ENCODE measurements at regions not wholly inside any gene's neighbourhood (a gene's known extent, or its start where the extent isn't known, plus 50 kb on each side); places are given as distances from the start of the nearest gene placed in this dataset.

DNA sequence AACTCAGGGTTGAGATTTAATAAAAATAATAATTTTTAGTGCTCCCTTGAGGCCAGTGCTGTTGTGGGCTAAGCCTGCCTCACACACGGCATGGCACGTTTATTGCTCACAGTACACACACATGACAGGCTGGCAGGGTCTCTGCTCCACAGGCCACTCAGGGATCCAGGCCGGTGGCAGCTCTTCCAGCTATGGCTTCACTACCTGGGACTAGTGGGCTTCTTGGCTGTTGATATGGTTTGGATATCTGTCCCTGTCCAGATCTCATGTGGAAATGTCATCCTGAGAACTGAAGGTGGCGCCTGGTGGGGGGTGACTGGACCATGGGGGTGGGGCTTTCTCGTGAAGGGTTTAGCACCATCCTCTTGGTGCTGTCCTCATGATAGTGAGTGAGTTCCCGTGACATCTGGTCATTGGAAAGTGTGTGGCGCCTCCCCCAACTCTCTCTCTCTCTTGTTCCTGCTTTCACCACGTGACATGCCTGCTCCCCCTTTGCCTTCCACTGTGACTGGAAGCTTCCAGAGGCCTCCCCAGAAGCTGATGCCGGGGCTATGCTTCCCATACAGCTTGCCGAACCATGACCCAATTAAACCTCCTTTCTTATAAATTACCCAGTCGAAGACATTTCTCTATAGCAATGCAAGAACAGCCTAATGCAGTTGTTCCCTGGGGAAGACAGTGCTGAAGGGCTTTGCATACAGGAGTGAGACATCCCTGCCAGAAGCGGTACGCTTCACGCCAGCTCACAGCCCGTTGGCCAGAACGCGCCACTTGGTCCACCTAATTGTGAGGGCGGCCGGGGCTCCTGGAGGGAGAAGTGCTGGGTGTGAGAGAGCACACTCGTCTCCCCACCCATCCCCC lies 226.9 kb upstream of the C1orf174 start:
- TF ChIP-seq, protein P1, sequence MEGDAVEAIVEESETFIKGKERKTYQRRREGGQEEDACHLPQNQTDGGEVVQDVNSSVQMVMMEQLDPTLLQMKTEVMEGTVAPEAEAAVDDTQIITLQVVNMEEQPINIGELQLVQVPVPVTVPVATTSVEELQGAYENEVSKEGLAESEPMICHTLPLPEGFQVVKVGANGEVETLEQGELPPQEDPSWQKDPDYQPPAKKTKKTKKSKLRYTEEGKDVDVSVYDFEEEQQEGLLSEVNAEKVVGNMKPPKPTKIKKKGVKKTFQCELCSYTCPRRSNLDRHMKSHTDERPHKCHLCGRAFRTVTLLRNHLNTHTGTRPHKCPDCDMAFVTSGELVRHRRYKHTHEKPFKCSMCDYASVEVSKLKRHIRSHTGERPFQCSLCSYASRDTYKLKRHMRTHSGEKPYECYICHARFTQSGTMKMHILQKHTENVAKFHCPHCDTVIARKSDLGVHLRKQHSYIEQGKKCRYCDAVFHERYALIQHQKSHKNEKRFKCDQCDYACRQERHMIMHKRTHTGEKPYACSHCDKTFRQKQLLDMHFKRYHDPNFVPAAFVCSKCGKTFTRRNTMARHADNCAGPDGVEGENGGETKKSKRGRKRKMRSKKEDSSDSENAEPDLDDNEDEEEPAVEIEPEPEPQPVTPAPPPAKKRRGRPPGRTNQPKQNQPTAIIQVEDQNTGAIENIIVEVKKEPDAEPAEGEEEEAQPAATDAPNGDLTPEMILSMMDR (IDR thresholded peaks at IDR 0.05; ENCODE audit: low read depth, low read length, missing control alignments) = no peak

DNA sequence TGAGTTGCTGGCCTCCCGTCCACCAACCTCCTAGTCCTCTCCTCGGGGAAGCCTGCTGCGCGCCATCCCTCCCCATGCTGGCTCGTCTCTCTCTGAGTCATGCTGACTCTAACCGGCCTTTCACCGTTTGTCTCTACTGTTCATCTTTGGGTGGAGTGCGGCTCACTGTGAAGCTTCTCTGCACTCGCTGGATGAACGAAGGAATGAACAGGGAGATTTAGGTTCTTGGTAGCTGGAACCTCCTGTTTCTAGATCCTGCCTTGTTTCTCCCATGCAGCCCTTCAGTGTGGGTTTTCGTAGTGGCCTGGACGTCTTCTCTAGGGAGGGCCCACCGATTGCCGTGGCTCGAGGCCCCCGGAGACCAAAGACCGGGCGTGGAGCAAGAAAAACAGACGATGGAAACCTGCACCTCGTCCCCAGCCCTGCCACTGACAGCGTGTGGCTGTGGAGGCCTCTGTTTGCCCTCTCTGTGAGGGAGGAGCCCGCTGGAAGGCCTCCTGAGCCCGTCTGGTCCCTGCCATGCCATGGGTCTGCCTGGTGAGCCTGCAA lies 227.6 kb upstream of the C1orf174 start:
- no peak overlapping the region for H3K4me3 ChIP-seq (replicated peaks; ENCODE audit: low read depth, low read length)
- TF ChIP-seq, protein P1 (IDR thresholded peaks at IDR 0.05; ENCODE audit: low read depth, low read length, missing control alignments) = no peak
- DNase-seq (ENCODE audit: extremely low read depth, low read depth) = no peak

More for the DNA sequence above, 226.9 kb upstream of the C1orf174 start:
- H3K4me3 ChIP-seq (replicated peaks; ENCODE audit: low read depth, low read length) = no peak overlapping the region
- no peak for DNase-seq (ENCODE audit: extremely low read depth, low read depth)

DNA sequence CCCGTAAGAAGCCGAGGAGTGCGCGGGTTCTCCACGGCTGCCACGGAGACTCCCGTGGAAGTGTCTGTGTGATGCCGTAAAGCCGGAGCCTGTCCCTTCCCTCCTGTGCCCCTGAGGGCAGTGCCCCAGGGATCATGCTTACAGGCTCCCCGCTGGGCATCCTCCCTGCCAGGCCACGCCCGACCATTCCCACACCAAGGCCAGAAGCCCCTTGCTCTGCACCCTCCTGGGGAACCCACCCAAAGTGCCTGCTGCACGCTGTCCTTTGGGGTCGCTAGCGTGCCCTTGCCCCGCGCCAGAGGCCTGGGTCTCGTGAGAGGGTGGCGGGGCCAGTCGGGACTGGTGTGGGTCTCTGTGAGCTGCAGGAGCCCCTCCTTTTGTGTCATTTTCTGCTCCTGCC lies 228.5 kb upstream of the C1orf174 start:
- TF ChIP-seq, protein P1 (IDR thresholded peaks at IDR 0.05; ENCODE audit: low read depth, low read length, missing control alignments) = no peak
- H3K4me3 ChIP-seq (replicated peaks; ENCODE audit: low read depth, low read length) = no peak overlapping the region
- DNase-seq (ENCODE audit: extremely low read depth, low read depth) = no peak

- no peak for DNase-seq (ENCODE audit: extremely low read depth, low read depth)
- TF ChIP-seq, protein P1 (IDR thresholded peaks at IDR 0.05; ENCODE audit: low read depth, low read length, missing control alignments) = no peak
- H3K4me3 ChIP-seq (replicated peaks; ENCODE audit: low read depth, low read length) = no peak overlapping the region
These were observed 229.6 kb upstream of the C1orf174 start for GRCh38 chr1:4129693-4130092.

DNA sequence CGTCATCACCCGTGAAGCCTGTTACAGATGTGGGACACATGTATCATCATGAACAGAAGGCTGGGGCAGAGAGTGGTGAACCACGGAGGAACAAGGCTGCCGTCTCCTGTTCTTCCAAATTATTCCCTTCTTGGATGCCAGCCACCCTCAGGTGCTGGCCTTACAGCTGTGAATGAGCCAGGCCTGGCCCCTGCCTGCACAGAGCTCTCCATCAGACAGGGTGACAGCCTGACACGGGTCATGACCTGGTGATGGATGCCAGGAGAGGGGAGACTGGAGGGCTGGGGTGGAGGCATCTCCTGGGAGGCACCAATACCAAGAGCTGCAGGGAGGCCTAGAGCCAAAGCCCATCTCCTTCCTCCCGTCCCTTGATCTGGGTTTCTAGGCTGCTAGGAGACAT lies 230.0 kb upstream of the C1orf174 start:
- H3K4me3 ChIP-seq (replicated peaks; ENCODE audit: low read depth, low read length) = no peak overlapping the region
- TF ChIP-seq, protein P1 (IDR thresholded peaks at IDR 0.05; ENCODE audit: low read depth, low read length, missing control alignments) = no peak
- DNase-seq (ENCODE audit: extremely low read depth, low read depth) = no peak

- H3K4me3 ChIP-seq (replicated peaks; ENCODE audit: low read depth, low read length) = no peak overlapping the region
- TF ChIP-seq, protein P1 (IDR thresholded peaks at IDR 0.05; ENCODE audit: low read depth, low read length, missing control alignments) = no peak
- no peak for DNase-seq (ENCODE audit: extremely low read depth, low read depth)
These were observed 231.7 kb upstream of the C1orf174 start for GRCh38 chr1:4131734-4132133.

Data from HFF-Myc (cell line).